ENCODE measurements at regions not wholly inside any gene's neighbourhood (a gene's known extent, or its start where the extent isn't known, plus 50 kb on each side); places are given as distances from the start of the nearest gene placed in this dataset.

DNA sequence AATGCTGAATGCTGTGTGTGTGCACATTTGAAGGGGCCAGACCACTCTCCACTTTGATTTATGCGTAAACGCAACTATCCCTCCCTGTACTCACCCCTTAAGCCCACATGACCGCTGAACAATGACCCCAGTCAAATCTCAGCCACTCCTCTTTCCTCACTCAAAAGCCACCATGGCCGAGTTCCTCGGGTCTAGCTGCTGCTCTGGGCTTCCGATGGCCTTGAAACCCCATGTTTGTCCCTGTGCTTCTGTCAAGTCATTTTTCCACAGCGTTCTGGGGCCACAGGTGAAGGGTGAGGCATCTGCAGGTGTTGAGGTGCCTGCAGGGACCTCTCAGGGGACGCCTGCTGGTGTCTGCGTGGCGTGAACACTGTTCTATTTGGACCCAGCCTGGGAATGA, 74.3 kb upstream of the TMEM18 start:
- Histone ChIP-seq H3K18ac (ENCODE audit: low read depth in 1 of 2, low read length in 2 of 2) (no peak overlapping the region), H3K23ac (ENCODE audit: low read length in 2 of 2) (no peak overlapping the region), H2BK15ac (ENCODE audit: low read depth, poor library complexity, severe bottlenecking) (no peak overlapping the region), H2BK12ac (ENCODE audit: low read length in 2 of 2) (no peak overlapping the region), H4K91ac (ENCODE audit: low read length) (no peak overlapping the region), H3K4me1 (ENCODE audit: control insufficient read depth, insufficient read depth, low read depth, low read length) (no peaks in the 10 kb centered on the region), H2AFZ (ENCODE audit: low read depth, low read length) (no peak overlapping the region), H3K14ac (ENCODE audit: low read length in 2 of 2) (no peak overlapping the region), H2AK5ac (ENCODE audit: low read length, severe bottlenecking) (no peak overlapping the region), H3K9me3 (ENCODE audit: control insufficient read depth, low read length) (no peaks in the 10 kb centered on the region), H3K27ac (ENCODE audit: low read length, poor library complexity, severe bottlenecking) (no peak overlapping the region), H3K9ac (ENCODE audit: low read length) (no peak overlapping the region), H3K36me3 (ENCODE audit: control insufficient read depth in 1 of 2, insufficient read depth in 2 of 2, low read depth in 1 of 2, low read length in 2 of 2) (peaks cover 0 to 11% of the 10 kb centered on the region in 2 experiments), H3K79me1 (replicated peaks; ENCODE audit: low read length, poor library complexity, severe bottlenecking) (peaks cover 5% of the 10 kb centered on the region), H3K4ac (ENCODE audit: low read depth in 1 of 2, low read length in 2 of 2) (no peak overlapping the region), H2BK120ac (ENCODE audit: low read depth, low read length) (no peak overlapping the region), H3K27me3 (ENCODE audit: control insufficient read depth in 1 of 2, insufficient read depth in 1 of 2, low read length in 2 of 2) (peaks cover 0 to 9% of the 10 kb centered on the region in 2 experiments), H2BK5ac (ENCODE audit: low read depth, low read length, poor library complexity, severe bottlenecking) (no peak overlapping the region), H4K8ac (ENCODE audit: low read length) (no peak overlapping the region), H3K4me3 (ENCODE audit: insufficient read depth in 1 of 2, low read depth in 1 of 2, low read length in 2 of 2) (no peak overlapping the region), H3K4me2 (ENCODE audit: low read length, poor library complexity, severe bottlenecking) (no peak overlapping the region)
- no peak for DNase-seq
- 85% methylated on average over 10 of the region's 10 CpGs for WGBS

DNA sequence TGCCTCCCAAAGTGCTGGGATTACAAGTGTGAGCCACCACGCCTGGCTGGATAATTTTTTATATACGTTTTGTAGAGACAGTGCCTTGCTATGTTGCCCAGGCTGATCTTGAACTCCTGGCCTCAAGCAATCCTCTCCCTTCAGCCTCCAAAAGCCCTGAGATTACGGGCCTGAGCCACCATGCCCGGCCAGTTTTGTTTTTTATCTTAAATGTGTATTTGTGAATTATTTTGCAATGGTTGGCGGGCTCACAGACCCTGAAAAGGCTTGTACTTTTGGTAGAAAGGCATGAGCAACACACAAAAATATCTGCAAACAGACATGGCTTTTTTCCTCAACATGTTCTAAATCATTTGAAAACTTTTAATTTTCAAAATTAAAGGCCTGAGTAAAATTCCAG, 73.4 kb upstream of the TMEM18 start:
- Histone ChIP-seq H3K4ac (ENCODE audit: low read depth in 1 of 2, low read length in 2 of 2) (no peak overlapping the region), H2BK5ac (ENCODE audit: low read depth, low read length, poor library complexity, severe bottlenecking) (no peak overlapping the region), H3K18ac (ENCODE audit: low read depth in 1 of 2, low read length in 2 of 2) (no peak overlapping the region), H4K8ac (ENCODE audit: low read length) (no peak overlapping the region), H3K27me3 (ENCODE audit: control insufficient read depth in 1 of 2, insufficient read depth in 1 of 2, low read length in 2 of 2) (peaks cover 0 to 9% of the 10 kb centered on the region in 2 experiments), H3K36me3 (ENCODE audit: control insufficient read depth in 1 of 2, insufficient read depth in 2 of 2, low read depth in 1 of 2, low read length in 2 of 2) (peaks cover 0 to 12% of the 10 kb centered on the region in 2 experiments), H3K4me1 (ENCODE audit: control insufficient read depth, insufficient read depth, low read depth, low read length) (no peaks in the 10 kb centered on the region), H3K79me1 (replicated peaks; ENCODE audit: low read length, poor library complexity, severe bottlenecking) (peaks cover 8% of the 10 kb centered on the region), H2BK12ac (ENCODE audit: low read length in 2 of 2) (no peak overlapping the region), H3K4me2 (ENCODE audit: low read length, poor library complexity, severe bottlenecking) (no peak overlapping the region), H2AFZ (ENCODE audit: low read depth, low read length) (no peak overlapping the region), H3K23ac (ENCODE audit: low read length in 2 of 2) (no peak overlapping the region), H3K4me3 (ENCODE audit: insufficient read depth in 1 of 2, low read depth in 1 of 2, low read length in 2 of 2) (no peak overlapping the region), H3K9me3 (ENCODE audit: control insufficient read depth, low read length) (peaks cover under 1% of the 10 kb centered on the region), H3K27ac (ENCODE audit: low read length, poor library complexity, severe bottlenecking) (no peak overlapping the region), H4K91ac (ENCODE audit: low read length) (no peak overlapping the region), H2BK15ac (ENCODE audit: low read depth, poor library complexity, severe bottlenecking) (no peak overlapping the region), H2BK120ac (ENCODE audit: low read depth, low read length) (no peak overlapping the region), H3K9ac (ENCODE audit: low read length) (no peak overlapping the region), H3K14ac (ENCODE audit: low read length in 2 of 2) (no peak overlapping the region), H2AK5ac (ENCODE audit: low read length, severe bottlenecking) (no peak overlapping the region)
- no peak for DNase-seq
- 75% methylated on average over 3 of the region's 5 CpGs for WGBS

GRCh38 chr2:747762-748351, 70.7 kb upstream of the TMEM18 start:
- peaks cover 0 to 6% of the 10 kb centered on the region in 2 experiments for H3K27me3 ChIP-seq (ENCODE audit: control insufficient read depth in 1 of 2, insufficient read depth in 1 of 2, low read length in 2 of 2)
- no peak overlapping the region for H2BK5ac ChIP-seq (ENCODE audit: low read depth, low read length, poor library complexity, severe bottlenecking)
- H3K27ac ChIP-seq (ENCODE audit: low read length, poor library complexity, severe bottlenecking), result no peak overlapping the region
- H3K4ac ChIP-seq (ENCODE audit: low read depth in 1 of 2, low read length in 2 of 2), result no peak overlapping the region
- H3K9ac ChIP-seq (ENCODE audit: low read length), result no peak overlapping the region
- H2AK5ac ChIP-seq (ENCODE audit: low read length, severe bottlenecking), result no peak overlapping the region
- H2BK12ac ChIP-seq (ENCODE audit: low read length in 2 of 2), result no peak overlapping the region
- no peak overlapping the region for H2BK15ac ChIP-seq (ENCODE audit: low read depth, poor library complexity, severe bottlenecking)
- no peak overlapping the region for H3K18ac ChIP-seq (ENCODE audit: low read depth in 1 of 2, low read length in 2 of 2)
- no peak overlapping the region for H3K4me2 ChIP-seq (ENCODE audit: low read length, poor library complexity, severe bottlenecking)
- H4K8ac ChIP-seq (ENCODE audit: low read length), result no peak overlapping the region
- peaks cover 0 to 12% of the 10 kb centered on the region in 2 experiments for H3K36me3 ChIP-seq (ENCODE audit: control insufficient read depth in 1 of 2, insufficient read depth in 2 of 2, low read depth in 1 of 2, low read length in 2 of 2)
- H3K4me3 ChIP-seq (ENCODE audit: insufficient read depth in 1 of 2, low read depth in 1 of 2, low read length in 2 of 2), result no peak overlapping the region
- H2BK120ac ChIP-seq (ENCODE audit: low read depth, low read length), result no peak overlapping the region
- 62% methylated on average over 12 of the region's 12 CpGs for WGBS
- no peak overlapping the region for H3K14ac ChIP-seq (ENCODE audit: low read length in 2 of 2)
- DNase-seq, result no peak
- peaks cover 3% of the 10 kb centered on the region for H3K9me3 ChIP-seq (ENCODE audit: control insufficient read depth, low read length)
- no peak overlapping the region for H4K91ac ChIP-seq (ENCODE audit: low read length)
- no peak overlapping the region for H3K23ac ChIP-seq (ENCODE audit: low read length in 2 of 2)
- H3K4me1 ChIP-seq (ENCODE audit: control insufficient read depth, insufficient read depth, low read depth, low read length), result no peaks in the 10 kb centered on the region
- no peak overlapping the region for H2AFZ ChIP-seq (ENCODE audit: low read depth, low read length)
- peaks cover 10% of the 10 kb centered on the region for H3K79me1 ChIP-seq (replicated peaks; ENCODE audit: low read length, poor library complexity, severe bottlenecking)

DNA sequence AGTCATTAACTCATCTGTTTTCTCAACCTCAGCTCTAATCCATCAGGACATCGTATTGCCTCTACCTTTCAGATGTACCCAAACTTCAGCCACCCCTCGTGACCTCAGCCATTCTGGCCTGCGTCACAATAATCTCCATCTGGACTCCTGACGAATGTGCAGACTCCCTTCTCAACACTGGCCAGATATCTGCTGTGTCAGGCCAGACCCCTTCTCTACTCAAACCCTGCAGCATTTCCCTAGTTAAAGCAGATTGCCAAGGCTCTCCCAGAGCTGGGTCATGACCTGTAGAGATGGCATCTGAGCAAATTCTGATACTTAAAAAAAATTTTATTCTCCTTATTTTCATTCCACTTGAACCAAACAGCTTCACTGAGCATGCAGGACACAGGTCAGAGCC, 69.5 kb upstream of the TMEM18 start:
- WGBS, result 48% methylated on average over 4 of the region's 4 CpGs
- H2BK12ac ChIP-seq (ENCODE audit: low read length in 2 of 2), result no peak overlapping the region
- H3K27ac ChIP-seq (ENCODE audit: low read length, poor library complexity, severe bottlenecking), result no peak overlapping the region
- no peak overlapping the region for H2BK15ac ChIP-seq (ENCODE audit: low read depth, poor library complexity, severe bottlenecking)
- H2BK5ac ChIP-seq (ENCODE audit: low read depth, low read length, poor library complexity, severe bottlenecking), result no peak overlapping the region
- no peak overlapping the region for H3K4me3 ChIP-seq (ENCODE audit: insufficient read depth in 1 of 2, low read depth in 1 of 2, low read length in 2 of 2)
- H3K14ac ChIP-seq (ENCODE audit: low read length in 2 of 2), result no peak overlapping the region
- DNase-seq, result no peak
- peaks cover 3% of the 10 kb centered on the region for H3K4me1 ChIP-seq (ENCODE audit: control insufficient read depth, insufficient read depth, low read depth, low read length)
- H3K36me3 ChIP-seq (ENCODE audit: control insufficient read depth in 1 of 2, insufficient read depth in 2 of 2, low read depth in 1 of 2, low read length in 2 of 2), result peaks cover 0 to 12% of the 10 kb centered on the region in 2 experiments
- H3K79me1 ChIP-seq (replicated peaks; ENCODE audit: low read length, poor library complexity, severe bottlenecking), result peaks cover 19% of the 10 kb centered on the region
- H3K9ac ChIP-seq (ENCODE audit: low read length), result no peak overlapping the region
- peaks cover 3% of the 10 kb centered on the region for H3K9me3 ChIP-seq (ENCODE audit: control insufficient read depth, low read length)
- H2BK120ac ChIP-seq (ENCODE audit: low read depth, low read length), result no peak overlapping the region
- no peak overlapping the region for H3K4me2 ChIP-seq (ENCODE audit: low read length, poor library complexity, severe bottlenecking)
- no peak overlapping the region for H4K8ac ChIP-seq (ENCODE audit: low read length)
- H2AFZ ChIP-seq (ENCODE audit: low read depth, low read length), result no peak overlapping the region
- H3K23ac ChIP-seq (ENCODE audit: low read length in 2 of 2), result no peak overlapping the region
- no peak overlapping the region for H3K18ac ChIP-seq (ENCODE audit: low read depth in 1 of 2, low read length in 2 of 2)
- H4K91ac ChIP-seq (ENCODE audit: low read length), result no peak overlapping the region
- H2AK5ac ChIP-seq (ENCODE audit: low read length, severe bottlenecking), result no peak overlapping the region
- H3K4ac ChIP-seq (ENCODE audit: low read depth in 1 of 2, low read length in 2 of 2), result no peak overlapping the region
- peaks cover 0 to 8% of the 10 kb centered on the region in 2 experiments for H3K27me3 ChIP-seq (ENCODE audit: control insufficient read depth in 1 of 2, insufficient read depth in 1 of 2, low read length in 2 of 2)

All from mesenchymal stem cell (in vitro differentiated cells and primary cell).